Head of caudate nucleus (tissue), 42 donors: ENCODE measurements at regions not wholly inside any gene's neighbourhood (a gene's known extent, or its start where the extent isn't known, plus 50 kb on each side); places are given as distances from the start of the nearest gene placed in this dataset.

Source experiments
- DNase-seq, 42 donors: peaks; one replicate each; pipeline versions ENCODE4 v3.0.0 to v3.0.0-alpha.2; 2020 to 2021; ENCODE audit warnings: mixed read lengths in 7 of 42
- intact Hi-C: fragments of 100-400 bp; cut with DNase I; formaldehyde crosslinking; loops from one replicate; pipeline ENCODE4 v1.15.0; 2022

GRCh38 chr10:132467464-132468149 is 70.0 kb upstream of the INPP5A start:
- intact Hi-C loops: no loop called here
- no peak for DNase-seq

- intact Hi-C loops: no loop called here
- no peak for DNase-seq
Measured at GRCh38 chr10:132468216-132468615, 69.4 kb upstream of the INPP5A start.

GRCh38 chr10:132468651-132469050 is 68.9 kb upstream of the INPP5A start:
- DNase-seq: no peak
- intact Hi-C loops: no loop called here

- peak in 5 of 42 donors; percentile 24 to 53 (median 43) for DNase-seq
- intact Hi-C loops: no loop called here
Measured at GRCh38 chr10:132469197-132469884, 68.2 kb upstream of the INPP5A start.

- no peak for DNase-seq
- intact Hi-C loops: no loop called here
Measured at GRCh38 chr10:132470410-132471124, 67.0 kb upstream of the INPP5A start.

GRCh38 chr10:132471125-132471451 is 66.5 kb upstream of the INPP5A start:
- no peak for DNase-seq
- intact Hi-C loops: no loop called here

- intact Hi-C loops: no loop called here
- DNase-seq: no peak
Measured at GRCh38 chr10:132471484-132471883, 66.1 kb upstream of the INPP5A start.

DNA sequence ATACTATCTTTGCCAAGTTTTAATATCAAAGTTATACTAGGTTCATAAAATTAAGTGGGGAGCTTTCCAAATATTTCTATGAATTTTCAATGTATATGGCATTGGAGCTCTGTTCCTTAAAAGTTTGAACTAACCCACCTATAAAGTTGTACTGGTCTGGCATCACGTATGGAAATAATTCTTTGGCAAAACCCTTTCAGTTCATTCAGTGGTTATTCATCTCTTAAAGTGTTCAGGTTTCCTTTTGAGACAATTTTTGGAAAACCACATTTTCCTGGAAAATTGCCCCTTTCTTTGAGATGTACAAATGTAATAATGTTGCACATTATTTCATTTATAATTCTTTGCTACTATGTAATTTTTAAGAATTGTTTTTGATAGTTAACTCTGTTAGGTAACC is 62.5 kb upstream of the INPP5A start:
- DNase-seq: no peak
- intact Hi-C loops: no loop called here

DNA sequence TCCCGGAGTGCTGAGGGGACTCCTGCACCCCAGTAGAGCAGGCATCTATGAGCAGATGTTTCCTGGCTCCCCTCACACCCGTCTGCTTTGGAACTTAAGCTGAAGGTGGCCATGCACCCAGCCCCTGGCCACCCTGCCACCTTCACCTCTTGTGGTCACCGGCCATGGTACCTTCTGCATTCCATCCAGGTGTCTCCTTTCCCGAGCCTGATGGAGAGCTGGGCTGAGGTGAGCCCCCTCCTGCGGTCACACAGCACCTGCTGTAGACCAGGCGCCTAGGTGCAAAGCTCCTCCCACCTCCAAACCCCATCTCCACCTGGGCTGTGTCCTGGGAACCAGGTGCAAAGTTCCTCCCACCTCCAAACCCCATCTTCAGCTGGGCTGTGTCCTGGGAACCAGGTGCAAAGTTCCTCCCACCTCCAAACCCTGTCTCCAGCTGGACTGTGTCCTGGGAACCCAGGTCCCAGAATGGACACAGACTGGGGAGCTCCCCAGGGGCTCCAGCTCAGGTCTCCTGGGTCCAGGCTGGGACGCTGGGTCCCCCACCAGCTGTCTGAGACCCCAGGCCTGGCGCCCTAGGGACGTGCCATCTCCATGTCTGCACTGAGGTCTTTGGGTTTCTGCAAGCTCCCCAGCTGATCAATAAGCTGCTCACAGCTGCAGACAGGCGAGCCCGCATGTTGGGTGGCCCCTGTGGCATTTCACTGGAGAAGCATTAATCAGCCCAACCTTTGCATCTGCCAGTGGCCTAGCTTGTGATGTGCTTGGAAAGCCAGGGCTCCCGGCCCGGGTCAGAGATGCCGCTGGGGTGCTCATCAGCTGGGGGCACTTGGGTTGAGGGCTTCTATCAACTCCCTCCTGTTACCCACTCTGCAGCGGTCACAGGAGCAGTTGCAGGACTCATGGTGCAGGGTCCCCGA is 61.2 kb upstream of the INPP5A start:
- peak in 1 of 42 donors; percentile 1 for DNase-seq
- intact Hi-C loops: no loop called here

GRCh38 chr10:132477066-132477397 is 60.6 kb upstream of the INPP5A start:
- intact Hi-C loops: no loop called here
- DNase-seq: peak in 1 of 42 donors; percentile 4

DNA sequence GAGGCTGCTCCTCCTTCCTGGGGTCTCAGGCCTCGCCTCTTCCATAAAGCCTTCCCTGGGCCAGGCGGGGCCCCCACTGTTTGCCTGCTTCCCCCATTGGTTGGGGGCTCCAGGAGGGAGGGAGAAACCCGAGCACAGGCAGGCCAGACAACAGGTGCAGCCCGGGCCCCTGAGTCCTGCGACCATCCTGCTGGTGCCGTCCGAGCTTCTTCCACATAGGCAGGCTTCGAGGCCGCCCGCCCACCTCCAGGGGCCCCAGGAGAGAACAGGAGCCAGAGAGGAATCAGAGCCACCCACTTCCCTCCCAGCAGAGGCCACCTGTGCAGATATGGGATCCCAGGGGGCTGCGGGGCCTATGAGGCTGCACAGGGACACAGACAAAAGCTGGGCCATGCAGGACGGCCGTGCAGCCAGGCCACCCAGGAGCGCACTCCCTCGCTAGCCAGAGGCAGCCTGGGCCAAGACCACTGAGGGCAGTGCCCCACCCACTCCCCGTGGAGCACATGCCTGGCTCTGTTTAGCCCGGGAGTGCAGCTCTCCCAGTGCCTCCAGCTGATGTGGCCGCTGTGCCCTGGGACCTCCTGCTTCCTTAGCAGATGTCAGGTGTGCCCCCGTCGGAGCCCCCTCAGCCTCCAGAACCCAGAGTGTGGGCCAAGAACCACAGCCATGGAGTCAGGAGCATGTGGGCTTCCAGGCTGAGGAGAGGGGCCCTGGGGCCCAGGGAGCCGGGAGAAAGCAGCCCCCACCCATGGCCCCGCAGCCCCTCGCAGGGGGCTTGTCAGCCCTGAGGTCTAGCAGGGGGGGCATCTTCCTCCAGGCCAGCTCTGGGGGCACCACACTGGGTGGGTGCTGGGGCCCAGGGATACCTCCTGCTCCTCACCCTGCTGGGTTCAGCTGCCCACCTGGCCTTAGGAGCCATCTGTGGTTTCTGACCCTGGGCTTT is 59.9 kb upstream of the INPP5A start:
- peak in 1 of 42 donors; percentile 0 for DNase-seq
- intact Hi-C loops: no loop called here

- peak in 1 of 42 donors; percentile 4 for DNase-seq
- intact Hi-C loops: no loop called here
Measured at GRCh38 chr10:132478341-132479023, 59.1 kb upstream of the INPP5A start.

DNA sequence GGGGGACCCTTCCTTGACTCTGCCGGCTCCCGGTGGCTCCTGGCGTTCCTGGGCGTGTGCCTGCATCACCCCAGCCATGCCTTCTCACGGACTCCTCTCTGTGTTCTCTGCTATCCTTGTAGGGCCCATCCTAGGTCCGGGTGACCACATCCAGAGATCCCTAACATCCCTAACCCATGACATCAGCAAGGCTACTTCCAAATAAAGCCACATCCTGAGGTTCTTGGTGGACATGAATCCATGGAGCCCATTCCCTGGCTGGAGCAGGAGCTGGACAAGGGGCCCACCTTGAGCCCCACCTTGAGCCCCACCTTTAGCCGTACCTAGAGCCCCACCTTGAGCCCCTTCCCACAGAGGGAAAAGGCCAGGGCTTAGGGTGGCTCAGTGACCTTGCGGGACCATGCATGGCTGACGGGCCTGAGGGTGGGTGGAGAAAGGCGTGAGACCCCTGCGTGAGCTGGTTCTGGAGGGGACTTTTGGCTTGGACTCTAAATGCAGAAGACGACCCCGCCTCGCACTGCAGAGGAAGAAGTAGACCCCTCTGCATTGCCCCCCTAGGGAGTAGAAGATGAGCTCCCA is 58.5 kb upstream of the INPP5A start:
- DNase-seq: peak in 1 of 42 donors; percentile 2

GRCh38 chr10:132479603-132480221 is 57.9 kb upstream of the INPP5A start:
- DNase-seq: no peak
- intact Hi-C loops: no loop called here

More for the DNA sequence above, 58.5 kb upstream of the INPP5A start:
- intact Hi-C loops: no loop called here

DNA sequence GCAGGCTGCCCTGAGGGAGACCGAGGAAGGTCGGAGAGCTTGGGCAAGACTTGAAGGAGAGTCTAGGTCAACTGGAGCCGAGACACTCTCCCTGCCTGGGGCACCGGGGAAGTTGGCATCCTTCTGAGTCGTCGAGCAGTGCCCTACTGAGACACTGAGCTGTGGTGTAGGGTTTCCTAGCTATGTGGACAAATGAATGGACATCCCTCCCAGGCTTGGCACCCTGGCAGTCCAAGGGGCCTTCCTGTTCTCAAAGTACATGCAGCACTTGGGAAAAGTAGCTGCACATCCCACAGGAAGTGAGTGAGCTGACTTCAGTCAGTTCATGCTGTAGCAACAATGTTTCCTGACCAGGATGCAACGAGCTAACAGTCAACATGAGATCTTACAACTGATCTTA is 57.2 kb upstream of the INPP5A start:
- intact Hi-C loops: no loop called here
- DNase-seq: no peak

DNA sequence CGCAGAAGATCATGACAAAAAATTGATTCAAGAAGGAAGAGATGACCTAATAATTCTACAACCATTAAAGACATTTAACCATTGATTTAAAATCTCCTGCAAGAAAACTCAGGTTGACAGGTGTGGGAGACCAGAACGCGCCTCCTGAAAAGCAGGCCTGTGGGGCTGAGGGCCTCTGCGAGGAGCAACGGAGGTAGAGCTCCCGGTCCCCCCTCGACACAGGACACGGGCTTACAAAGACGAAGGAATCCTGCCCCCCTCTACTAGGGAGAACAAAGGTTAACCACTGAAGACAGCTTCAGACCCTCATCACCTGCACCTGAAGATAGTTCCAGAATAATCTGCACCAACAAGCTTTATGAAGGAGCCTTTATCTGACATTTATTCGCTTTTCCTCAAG is 55.9 kb upstream of the INPP5A start:
- intact Hi-C loops: no loop called here
- DNase-seq: peak in 1 of 42 donors; percentile 30
